DOHH2 (cell line): ENCODE measurements at regions not wholly inside any gene's neighbourhood (a gene's known extent, or its start where the extent isn't known, plus 50 kb on each side); places are given as distances from the start of the nearest gene placed in this dataset.

Experiments
- H3F3A ChIP-seq: fragments of 200-600 bp; sonication (generic), shearing (Covaris generic); 2 replicates; pipeline ENCODE4 v1.6.0; 2016; ENCODE audit warnings: antibody characterized with exemption, mild to moderate bottlenecking; ENCODE audit not compliant: control insufficient read depth, insufficient read depth
- H3K27ac ChIP-seq: fragments of 200-600 bp; sonication (generic); 2 replicates; pipeline ENCODE4 v1.5.1; 2014; ENCODE audit warnings: low read depth, mild to moderate bottlenecking, low read length, moderate library complexity
- H3K27me3 ChIP-seq: fragments of 200-600 bp; sonication (generic); 2 replicates; pipeline ENCODE4 v1.6.1; 2014; ENCODE audit warnings: mild to moderate bottlenecking, low read length, mixed read lengths; ENCODE audit not compliant: control insufficient read depth
- H3K36me3 ChIP-seq: fragments of 200-600 bp; sonication (generic); 2 replicates; pipeline ENCODE4 v1.6.1; 2014; ENCODE audit warnings: mild to moderate bottlenecking, low read length, moderate library complexity, mixed read lengths; ENCODE audit not compliant: control insufficient read depth
- H3K4me1 ChIP-seq: fragments of 200-600 bp; sonication (generic); 2 replicates; pipeline ENCODE4 v1.6.1; 2014; ENCODE audit warnings: mild to moderate bottlenecking, low read length, mixed read lengths; ENCODE audit not compliant: control insufficient read depth
- H3K4me2 ChIP-seq: fragments of 200-600 bp; sonication (generic); 2 replicates; pipeline ENCODE4 v1.6.0; 2014; ENCODE audit warnings: mild to moderate bottlenecking, low read length, moderate library complexity
- H3K4me3 ChIP-seq: fragments of 200-600 bp; sonication (generic); 2 replicates; pipeline ENCODE4 v1.5.1; 2014; ENCODE audit warnings: mild to moderate bottlenecking, low read length, mixed read lengths
- H3K79me2 ChIP-seq: fragments of 200-600 bp; sonication (generic); 2 replicates; pipeline ENCODE4 v1.6.1; 2014; ENCODE audit warnings: mild to moderate bottlenecking, low read length, mixed read lengths; ENCODE audit not compliant: control insufficient read depth
- H3K9me2 ChIP-seq: fragments of 200-600 bp; sonication (generic); replicated peaks from 2 replicates; pipeline ENCODE4 v1.6.1; 2014; ENCODE audit warnings: mild to moderate bottlenecking, low read length, mixed read lengths; ENCODE audit not compliant: control insufficient read depth
- H3K9me3 ChIP-seq: fragments of 200-600 bp; sonication (generic); 2 replicates; pipeline ENCODE4 v1.6.1; 2014; ENCODE audit warnings: antibody characterized with exemption, low read length, mixed read lengths; ENCODE audit not compliant: control insufficient read depth, insufficient read depth
- H4K20me1 ChIP-seq: fragments of 200-600 bp; sonication (generic); 2 replicates; pipeline ENCODE4 v1.6.0; 2014; ENCODE audit warnings: low read depth, mild to moderate bottlenecking, antibody characterized with exemption, low read length, moderate library complexity; ENCODE audit not compliant: control insufficient read depth, insufficient read depth
- EZH2phosphoT487 ChIP-seq: fragments of 200-600 bp; sonication (generic); IDR thresholded peaks from 2 replicates; pipeline ENCODE4 v1.6.1; 2017; ENCODE audit warnings: borderline replicate concordance, mild to moderate bottlenecking, antibody characterized with exemption, low read length, moderate library complexity, mixed read lengths
- TF ChIP-seq, protein P1 (sequence below): fragments of 200-600 bp; sonication (generic); IDR thresholded peaks from one replicate; pipeline ENCODE4 v1.5.1; 2014; ENCODE audit warnings: antibody characterized with exemption, mild to moderate bottlenecking, low read depth, low read length; ENCODE audit not compliant: poor library complexity, severe bottlenecking

DNA sequence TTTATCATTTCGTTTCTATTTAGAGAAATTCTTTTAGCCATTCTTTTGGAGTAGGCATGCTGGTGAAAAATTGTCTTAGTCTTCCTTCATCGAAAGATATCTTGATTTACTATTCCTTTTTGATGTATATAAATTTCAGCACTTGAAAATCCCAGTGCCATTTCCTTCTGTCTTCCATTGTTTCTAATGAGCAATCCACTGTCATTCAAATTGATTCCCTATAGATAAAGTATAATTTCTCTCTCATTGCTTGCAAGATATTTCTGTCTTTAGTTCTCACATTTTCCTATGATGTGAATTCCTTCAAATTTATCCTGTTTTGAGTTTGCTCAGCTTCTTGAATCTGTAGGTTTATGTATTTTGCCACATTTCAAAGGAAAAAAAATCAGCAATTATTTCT, 251.1 kb upstream of the CHD6 start:
- no peaks in the 10 kb centered on the region for H3K36me3 ChIP-seq
- H3K4me3 ChIP-seq: no peak overlapping the region
- no peaks in the 10 kb centered on the region for H3K4me1 ChIP-seq
- no peaks in the 10 kb centered on the region for H3K27me3 ChIP-seq
- H3K9me3 ChIP-seq: no peaks in the 10 kb centered on the region
- H3K27ac ChIP-seq: no peak overlapping the region
- H3K9me2 ChIP-seq: no peaks in the 10 kb centered on the region
- H3K4me2 ChIP-seq: no peak overlapping the region
- H4K20me1 ChIP-seq: no peaks in the 10 kb centered on the region
- no peaks in the 10 kb centered on the region for H3K79me2 ChIP-seq
- TF ChIP-seq, protein P1, sequence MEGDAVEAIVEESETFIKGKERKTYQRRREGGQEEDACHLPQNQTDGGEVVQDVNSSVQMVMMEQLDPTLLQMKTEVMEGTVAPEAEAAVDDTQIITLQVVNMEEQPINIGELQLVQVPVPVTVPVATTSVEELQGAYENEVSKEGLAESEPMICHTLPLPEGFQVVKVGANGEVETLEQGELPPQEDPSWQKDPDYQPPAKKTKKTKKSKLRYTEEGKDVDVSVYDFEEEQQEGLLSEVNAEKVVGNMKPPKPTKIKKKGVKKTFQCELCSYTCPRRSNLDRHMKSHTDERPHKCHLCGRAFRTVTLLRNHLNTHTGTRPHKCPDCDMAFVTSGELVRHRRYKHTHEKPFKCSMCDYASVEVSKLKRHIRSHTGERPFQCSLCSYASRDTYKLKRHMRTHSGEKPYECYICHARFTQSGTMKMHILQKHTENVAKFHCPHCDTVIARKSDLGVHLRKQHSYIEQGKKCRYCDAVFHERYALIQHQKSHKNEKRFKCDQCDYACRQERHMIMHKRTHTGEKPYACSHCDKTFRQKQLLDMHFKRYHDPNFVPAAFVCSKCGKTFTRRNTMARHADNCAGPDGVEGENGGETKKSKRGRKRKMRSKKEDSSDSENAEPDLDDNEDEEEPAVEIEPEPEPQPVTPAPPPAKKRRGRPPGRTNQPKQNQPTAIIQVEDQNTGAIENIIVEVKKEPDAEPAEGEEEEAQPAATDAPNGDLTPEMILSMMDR: no peak
- no peak for TF ChIP-seq EZH2phosphoT487
- no peaks in the 10 kb centered on the region for H3F3A ChIP-seq

DNA sequence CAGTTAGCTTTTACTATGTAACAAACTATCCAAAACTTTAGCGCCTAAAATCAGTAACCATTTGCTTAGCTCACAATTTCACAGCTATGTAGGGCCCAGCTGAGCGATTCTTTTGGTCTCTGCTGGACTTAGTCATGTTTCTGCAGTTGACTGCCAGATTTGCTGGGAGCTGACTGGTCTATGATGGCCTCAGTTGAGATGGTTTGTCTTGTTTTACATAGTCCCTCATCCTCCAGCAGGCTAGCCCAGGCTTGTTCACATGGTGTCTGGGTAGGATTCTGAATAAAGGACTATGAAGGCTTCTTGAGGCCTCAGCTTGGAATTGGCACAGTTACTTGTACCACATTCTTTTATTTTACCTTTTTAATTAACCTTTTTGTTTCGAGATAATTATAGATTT, 247.8 kb upstream of the CHD6 start:
- Histone ChIP-seq H3K36me3 (no peaks in the 10 kb centered on the region), H3K4me1 (no peaks in the 10 kb centered on the region), H3F3A (no peaks in the 10 kb centered on the region), H3K4me3 (no peak overlapping the region), H3K9me2 (no peaks in the 10 kb centered on the region), H3K27ac (no peak overlapping the region), H3K9me3 (no peaks in the 10 kb centered on the region), H4K20me1 (no peaks in the 10 kb centered on the region), H3K4me2 (no peak overlapping the region), H3K79me2 (no peaks in the 10 kb centered on the region), H3K27me3 (no peaks in the 10 kb centered on the region)
- TF ChIP-seq EZH2phosphoT487: no peak
- TF ChIP-seq, protein P1: no peak

DNA sequence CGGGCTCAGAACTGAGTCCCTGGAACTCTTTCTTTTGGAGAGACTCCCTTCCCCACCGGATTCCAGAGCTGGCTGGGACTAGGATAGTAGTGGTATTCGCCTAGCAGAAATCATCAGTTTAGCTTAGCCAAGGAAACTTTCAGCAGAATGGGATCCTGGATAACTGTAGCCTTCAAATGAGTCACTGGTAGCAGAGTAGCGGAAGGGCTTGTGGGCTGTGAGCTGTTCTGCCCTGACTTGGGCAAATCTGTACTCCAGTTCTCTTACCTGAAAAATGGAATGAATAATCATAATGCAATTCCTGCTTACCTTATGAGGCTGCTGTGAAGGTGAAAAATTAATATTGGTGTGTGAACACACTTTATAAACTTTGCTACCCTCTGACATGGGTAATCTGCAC, 244.3 kb upstream of the CHD6 start:
- Histone ChIP-seq H3K36me3 (no peaks in the 10 kb centered on the region), H3K27ac (no peak overlapping the region), H3F3A (no peaks in the 10 kb centered on the region), H3K9me2 (no peaks in the 10 kb centered on the region), H3K27me3 (no peaks in the 10 kb centered on the region), H3K4me1 (no peaks in the 10 kb centered on the region), H4K20me1 (no peaks in the 10 kb centered on the region), H3K4me2 (no peak overlapping the region), H3K79me2 (no peaks in the 10 kb centered on the region), H3K4me3 (no peak overlapping the region), H3K9me3 (no peaks in the 10 kb centered on the region)
- TF ChIP-seq, protein P1: no peak
- TF ChIP-seq EZH2phosphoT487: no peak
